HCT116 (cell line): ENCODE measurements at regions not wholly inside any gene's neighbourhood (a gene's known extent, or its start where the extent isn't known, plus 50 kb on each side); places are given as distances from the start of the nearest gene placed in this dataset.

Experiments
- ATAC-seq: fragments of 200-7000 bp; cut with Tn5 transposase; 2 replicates; pipeline ENCODE4 v1.9.1; 2020; ENCODE audit warnings: mild to moderate bottlenecking, moderate library complexity
- BruUV-seq: library from RNA; stranded (reverse); fragments of 400-500 nt; replicated peaks from 2 replicates; lab custom pipeline; 2021; lab: Mats Ljungman, UMichigan
- CTCF ChIA-PET: fragments of 300-600 bp; sonication (Branson Sonifier 250); formaldehyde crosslinking; loops from one replicate; lab custom pipeline; 2021; ENCODE audit warnings: antibody characterized with exemption; lab: Charles Lee
- POLR2A ChIA-PET: fragments of 300-600, 350-600 bp; sonication (Branson Sonifier 250); formaldehyde crosslinking; loops from one replicate; lab custom pipeline; 2021; ENCODE audit warnings: antibody characterized with exemption; lab: Charles Lee
- RAD21 ChIA-PET, 2 experiments: fragments of 300-600 bp; sonication (Branson Sonifier 250); formaldehyde crosslinking; loops; one replicate each; lab custom pipeline; 2023; ENCODE audit warnings: low total read pairs in 2 of 2; ENCODE audit not compliant: uncharacterized antibody in 2 of 2, unreplicated experiment in 2 of 2, low non-redundant PET in 1 of 2; lab: Charles Lee
- DNase-seq: peaks from one replicate; pipeline ENCODE4 v3.0.0-alpha.2; 2010; ENCODE audit warnings: low read depth, low spot score
- H2AFZ ChIP-seq: fragments of 200-600 bp; shearing (Covaris generic), sonication (generic); 2 replicates; pipeline ENCODE4 v1.6.1; 2017; ENCODE audit warnings: low read depth, mixed run types, mixed read lengths, antibody characterized with exemption, low read length; ENCODE audit not compliant: poor library complexity, severe bottlenecking
- H3K27ac ChIP-seq: 2 replicates; pipeline ENCODE4 v1.5.1; 2012; ENCODE audit warnings: low read depth, low read length
- H3K27me3 ChIP-seq: fragments of 200-600 bp; sonication (generic); 2 replicates; pipeline ENCODE4 v1.6.1; 2016; ENCODE audit warnings: mixed run types, low read length, mixed read lengths; ENCODE audit not compliant: insufficient read depth
- H3K36me3 ChIP-seq, 2 experiments: fragments of 200-500 bp in 1 of 2; fragments of 200-600 bp in 1 of 2; sonication (Bioruptor generic) in 1 of 2; sonication (generic) in 1 of 2; 2 replicates each; pipeline versions ENCODE4 v1.5.1 to v1.6.1; 2014 to 2016; ENCODE audit warnings: low read length in 2 of 2, inconsistent platforms in 1 of 2, mixed read lengths in 1 of 2, mixed run types in 1 of 2; ENCODE audit not compliant: insufficient read depth in 2 of 2, control insufficient read depth in 1 of 2
- H3K4me1 ChIP-seq, 2 experiments: fragments of 200-600 bp in 1 of 2; sonication (generic) in 1 of 2; 2 replicates each; pipeline versions ENCODE4 v1.5.1 to v1.6.1; 2012 to 2017; ENCODE audit warnings: low read length in 2 of 2, inconsistent platforms in 1 of 2, mild to moderate bottlenecking in 1 of 2, mixed read lengths in 1 of 2, mixed run types in 1 of 2, moderate library complexity in 1 of 2; ENCODE audit not compliant: insufficient read depth in 2 of 2, control insufficient read depth in 1 of 2
- H3K4me2 ChIP-seq: fragments of 200-600 bp; sonication (generic); 2 replicates; pipeline ENCODE4 v1.6.1; 2017; ENCODE audit warnings: mixed run types, low read length, mixed read lengths
- H3K4me3 ChIP-seq, 2 experiments: fragments of 200-600 bp in 1 of 2; sonication (generic) in 1 of 2; replicated peaks in 1 of 2; 2 replicates each; pipeline ENCODE4 v1.5.1; 2011 to 2016; ENCODE audit warnings: low read length in 2 of 2, control low read depth in 1 of 2, low read depth in 1 of 2, mild to moderate bottlenecking in 1 of 2, mixed read lengths in 1 of 2, mixed run types in 1 of 2
- H3K79me2 ChIP-seq: fragments of 200-600 bp; sonication (generic); 2 replicates; pipeline ENCODE4 v1.6.1; 2017; ENCODE audit warnings: mild to moderate bottlenecking, mixed run types, low read length, moderate library complexity, mixed read lengths; ENCODE audit not compliant: insufficient read depth
- H3K9ac ChIP-seq: fragments of 200-600 bp; sonication (generic); 2 replicates; pipeline ENCODE4 v1.6.1; 2016; ENCODE audit warnings: low read length, mixed read lengths
- H3K9me2 ChIP-seq: fragments of 200-600 bp; sonication (generic), shearing (Covaris generic); 2 replicates; pipeline ENCODE4 v1.6.1; 2017; ENCODE audit warnings: mixed run types, mild to moderate bottlenecking, moderate library complexity; ENCODE audit not compliant: insufficient read depth
- H3K9me3 ChIP-seq, 2 experiments: fragments of 200-500 bp in 1 of 2; fragments of 200-600 bp in 1 of 2; sonication (Bioruptor generic) in 1 of 2; sonication (generic) in 1 of 2; 2 replicates each; pipeline ENCODE4 v1.6.1; 2014 to 2017; ENCODE audit warnings: low read length in 2 of 2, mixed read lengths in 2 of 2, inconsistent platforms in 1 of 2, low read depth in 1 of 2, mild to moderate bottlenecking in 1 of 2, mixed run types in 1 of 2, moderate library complexity in 1 of 2; ENCODE audit not compliant: control insufficient read depth in 1 of 2, insufficient read depth in 1 of 2
- H4K20me1 ChIP-seq: fragments of 200-600 bp; sonication (generic), shearing (Covaris generic); 2 replicates; pipeline ENCODE4 v1.6.1; 2017; ENCODE audit warnings: mixed run types, mild to moderate bottlenecking, moderate library complexity; ENCODE audit not compliant: insufficient read depth
- ATF3 ChIP-seq: IDR thresholded peaks from 2 replicates; pipeline ENCODE4 v1.6.1; 2012
- CBX3 ChIP-seq: IDR thresholded peaks from 2 replicates; pipeline ENCODE4 v1.6.1; 2012; ENCODE audit warnings: low read depth
- EGR1 ChIP-seq: IDR thresholded peaks from 2 replicates; pipeline ENCODE4 v1.6.1; 2012; ENCODE audit warnings: low read depth
- ELF1 ChIP-seq: IDR thresholded peaks from 2 replicates; pipeline ENCODE4 v1.6.1; 2012; ENCODE audit warnings: low read depth, borderline replicate concordance
- EZH2 ChIP-seq: fragments of 200-600 bp; sonication (generic); IDR thresholded peaks from 2 replicates; pipeline ENCODE4 v1.6.1; 2017; ENCODE audit warnings: antibody characterized with exemption, mixed run types
- POLR2A ChIP-seq: IDR thresholded peaks from 2 replicates; pipeline ENCODE4 v1.7.0; 2011; ENCODE audit warnings: borderline replicate concordance; ENCODE audit not compliant: insufficient read depth, insufficient read length; ENCODE audit errors: extremely low read depth
- POLR2AphosphoS5 ChIP-seq: IDR thresholded peaks from 2 replicates; pipeline ENCODE4 v1.6.1; 2011; ENCODE audit warnings: mild to moderate bottlenecking, low read depth, low read length, moderate library complexity
- SP1 ChIP-seq: IDR thresholded peaks from 2 replicates; pipeline ENCODE4 v1.6.1; 2012; ENCODE audit warnings: low read depth
- TCF7L2 ChIP-seq: IDR thresholded peaks from 2 replicates; pipeline ENCODE4 v1.7.0; 2011; ENCODE audit warnings: borderline replicate concordance, inconsistent platforms; ENCODE audit not compliant: insufficient read depth, insufficient read length; ENCODE audit errors: extremely low read depth
- ZBTB33 ChIP-seq: IDR thresholded peaks from 2 replicates; pipeline ENCODE4 v1.6.1; 2011; ENCODE audit warnings: mild to moderate bottlenecking, low read length, moderate library complexity; ENCODE audit not compliant: insufficient replicate concordance; ENCODE audit errors: extremely low read depth
- intact Hi-C: fragments of 100-400 bp; cut with micrococcal nuclease; formaldehyde crosslinking; loops from 2 replicates; pipeline ENCODE4 v1.10.0; 2022

GRCh38 chr4:19051831-19052230, 1030.3 kb upstream of the LCORL start:
- no peak for TF ChIP-seq EGR1
- H3K27ac ChIP-seq, result no peak overlapping the region
- H4K20me1 ChIP-seq, result no peaks in the 10 kb centered on the region
- ATAC-seq, result no peak
- CTCF ChIA-PET, result no interaction called here
- POLR2A ChIA-PET, result no interaction called here
- no peaks in the 10 kb centered on the region for H3K4me1 ChIP-seq
- H3K9me2 ChIP-seq, result no peaks in the 10 kb centered on the region
- no peaks in the 10 kb centered on the region for H3K9me3 ChIP-seq
- intact Hi-C loops, result no loop called here
- DNase-seq, result no peak
- BruUV-seq, result no TSS peak
- RAD21 ChIA-PET, result no interaction called here
- H3K9ac ChIP-seq, result no peak overlapping the region
- no peak overlapping the region for H3K4me2 ChIP-seq
- no peaks in the 10 kb centered on the region for H3K27me3 ChIP-seq
- no peaks in the 10 kb centered on the region for H3K36me3 ChIP-seq
- H3K79me2 ChIP-seq, result no peaks in the 10 kb centered on the region
- no peak overlapping the region for H3K4me3 ChIP-seq
- no peak overlapping the region for H2AFZ ChIP-seq

GRCh38 chr4:19047279-19047880, 1025.8 kb upstream of the LCORL start:
- no peaks in the 10 kb centered on the region for H3K79me2 ChIP-seq
- no peaks in the 10 kb centered on the region for H3K9me2 ChIP-seq
- H3K27ac ChIP-seq, result no peak overlapping the region
- H3K4me2 ChIP-seq, result no peak overlapping the region
- H3K9ac ChIP-seq, result no peak overlapping the region
- TF ChIP-seq ELF1 (no peak), EZH2 (no peak), TCF7L2 (no peak), ZBTB33 (no peak), POLR2A (no peak), SP1 (no peak), POLR2AphosphoS5 (no peak), CBX3 (no peak), ATF3 (no peak)
- TF ChIP-seq, all 23 proteins: peak for 0
- RAD21 ChIA-PET, result no interaction called here
- POLR2A ChIA-PET, result no interaction called here
- no TSS peak for BruUV-seq
- Histone ChIP-seq H3K9me3 (no peaks in the 10 kb centered on the region; a peak in 1 of 4 replicates), H2AFZ (no peak overlapping the region), H3K36me3 (no peaks in the 10 kb centered on the region), H3K4me1 (no peaks in the 10 kb centered on the region), H3K27me3 (no peaks in the 10 kb centered on the region), H3K4me3 (no peak overlapping the region), H4K20me1 (no peaks in the 10 kb centered on the region)
- DNase-seq (no peak), ATAC-seq (no peak)
- intact Hi-C loops, result no loop called here
- CTCF ChIA-PET, result no interaction called here
